GM12878 (cell line): ENCODE measurements at regions not wholly inside any gene's neighbourhood (a gene's known extent, or its start where the extent isn't known, plus 50 kb on each side); places are given as distances from the start of the nearest gene placed in this dataset.

ENCODE experiments used
- ATAC-seq: fragments of 200-7000 bp; cut with Tn5 transposase; 3 replicates; pipeline ENCODE4 v1.9.1; 2020; ENCODE audit warnings: mild to moderate bottlenecking, moderate library complexity
- BruUV-seq: library from RNA; stranded (reverse); fragments of 400-500 nt; replicated peaks from 2 replicates; lab custom pipeline; 2021; lab: Mats Ljungman, UMichigan
- CTCF ChIA-PET: fragments of 300-600 bp; sonication (Branson Sonifier 250); formaldehyde crosslinking; extraction: SDS; loops from one replicate; lab custom pipeline; 2021; ENCODE audit warnings: inconsistent platforms; lab: Yijun Ruan, JAX
- POLR2A ChIA-PET: fragments of 350-600 bp; formaldehyde crosslinking; extraction: SDS; loops from one replicate; lab custom pipeline; 2021; ENCODE audit warnings: inconsistent platforms; lab: Charles Lee
- RAD21 ChIA-PET: fragments of 300-600 bp; sonication (Branson Sonifier 250); formaldehyde crosslinking; loops from one replicate; lab custom pipeline; 2023; ENCODE audit warnings: antibody characterized with exemption; ENCODE audit not compliant: unreplicated experiment; lab: Charles Lee
- SMC1A ChIA-PET: fragments of 300-600 bp; sonication (Branson Sonifier 250); formaldehyde crosslinking; loops from one replicate; lab custom pipeline; 2023; ENCODE audit not compliant: unreplicated experiment, uncharacterized antibody; lab: Charles Lee
- DNase-seq: peaks from one replicate; pipeline ENCODE4 v3.0.0-alpha.2; 2011; ENCODE audit warnings: low read depth, low spot score
- FAIRE-seq: peaks from 3 replicates; lab custom pipeline; 2011; peaks lifted over from hg19 to GRCh38; lab: Jason Lieb, UNC
- H2AFZ ChIP-seq: 2 replicates; pipeline ENCODE4 v1.6.0; 2011; ENCODE audit warnings: low read depth, low read length, control low read depth; ENCODE audit not compliant: control insufficient read depth
- H3K27ac ChIP-seq: 2 replicates; pipeline ENCODE4 v1.5.1; 2011; ENCODE audit warnings: control low read depth; ENCODE audit not compliant: control insufficient read depth, insufficient read depth
- H3K27me3 ChIP-seq, 2 experiments: replicated peaks in 1 of 2; 2 replicates each; pipeline versions ENCODE4 v1.6.0 to v1.6.1; 2011; ENCODE audit warnings: low read length in 1 of 2; ENCODE audit not compliant: control insufficient read depth in 2 of 2, insufficient read depth in 2 of 2
- H3K36me3 ChIP-seq, 2 experiments: 2 replicates each; pipeline ENCODE4 v1.5.1; 2011; ENCODE audit warnings: low read length in 1 of 2; ENCODE audit not compliant: control insufficient read depth in 2 of 2, insufficient read depth in 2 of 2
- H3K4me1 ChIP-seq: 2 replicates; pipeline ENCODE4 v1.6.1; 2011; ENCODE audit warnings: mild to moderate bottlenecking, low read length, moderate library complexity, mixed read lengths; ENCODE audit not compliant: control insufficient read depth, insufficient read depth
- H3K4me2 ChIP-seq: 2 replicates; pipeline ENCODE4 v1.6.0; 2011; ENCODE audit warnings: control low read depth; ENCODE audit not compliant: control insufficient read depth, insufficient read depth
- H3K4me3 ChIP-seq: fragments of 200-600 bp; sonication (generic); 2 replicates; pipeline ENCODE4 v1.5.1; 2016
- H3K79me2 ChIP-seq: 2 replicates; pipeline ENCODE4 v1.6.0; 2011; ENCODE audit warnings: low read length; ENCODE audit not compliant: control insufficient read depth, insufficient read depth
- H3K9ac ChIP-seq: 2 replicates; pipeline ENCODE4 v1.8.0; 2011; ENCODE audit warnings: low read length, control low read depth, mixed read lengths; ENCODE audit not compliant: control insufficient read depth, insufficient read depth
- H3K9me3 ChIP-seq: replicated peaks from 3 replicates; pipeline ENCODE4 v1.5.1; 2011; ENCODE audit warnings: mild to moderate bottlenecking, low read length; ENCODE audit not compliant: control insufficient read depth, insufficient read depth
- H4K20me1 ChIP-seq: 2 replicates; pipeline ENCODE4 v1.6.0; 2011; ENCODE audit not compliant: control insufficient read depth, insufficient read depth
- CHD1 ChIP-seq: IDR thresholded peaks from 2 replicates; pipeline ENCODE4 v1.6.1; 2012; ENCODE audit warnings: low read depth, low read length, improper control_type of control experiment
- ELK1 ChIP-seq: IDR thresholded peaks from 2 replicates; pipeline ENCODE4 v1.6.1; 2012; ENCODE audit warnings: low read depth, low read length, improper control_type of control experiment
- JUND ChIP-seq: IDR thresholded peaks from 2 replicates; pipeline ENCODE4 v1.6.1; 2012; ENCODE audit warnings: low read depth, mild to moderate bottlenecking, low read length, improper control_type of control experiment, moderate library complexity
- MYC ChIP-seq: IDR thresholded peaks from 2 replicates; pipeline ENCODE4 v1.6.1; 2011; ENCODE audit warnings: mild to moderate bottlenecking, low read length, moderate library complexity, inconsistent platforms; ENCODE audit not compliant: insufficient read depth, insufficient replicate concordance, insufficient read length, severe bottlenecking
- RELB ChIP-seq: fragments of 450-650 bp; IDR thresholded peaks from 2 replicates; pipeline ENCODE4 v1.6.1; 2017; ENCODE audit warnings: low read depth, mild to moderate bottlenecking, moderate library complexity
- SREBF1 ChIP-seq: IDR thresholded peaks from 2 replicates; pipeline ENCODE4 v1.6.1; 2012; ENCODE audit warnings: mild to moderate bottlenecking, low read length
- USF2 ChIP-seq: IDR thresholded peaks from 2 replicates; pipeline ENCODE4 v1.6.1; 2011; ENCODE audit warnings: low read depth, low read length, improper control_type of control experiment, borderline replicate concordance
- WRNIP1 ChIP-seq: IDR thresholded peaks from 2 replicates; pipeline ENCODE4 v1.6.1; 2011; ENCODE audit warnings: low read depth, low read length, improper control_type of control experiment, borderline replicate concordance
- ZNF274 ChIP-seq: IDR thresholded peaks from one replicate; pipeline ENCODE4 v1.8.0; 2011; ENCODE audit not compliant: insufficient read length, insufficient read depth
- ZSCAN29 ChIP-seq: fragments of 450-650 bp; IDR thresholded peaks from 2 replicates; pipeline ENCODE4 v1.6.1; 2017; ENCODE audit warnings: mild to moderate bottlenecking, moderate library complexity
- WGBS: methylation state at CpG from one replicate; pipeline ENCODE4 v1.1.6; 2016; ENCODE audit warnings: low lambda C conversion rate; ENCODE audit not compliant: insufficient replicate concordance, insufficient coverage; ENCODE audit errors: missing lambda C conversion rate; 5-methylcytosine and 5-hydroxymethylcytosine counted together
- in situ Hi-C: fragments of 300-500 bp; cut with MboI; formaldehyde crosslinking; loops from 9 replicates; pipeline ENCODE4 v1.14.3; 2018; ENCODE audit warnings: mixed read lengths
- intact Hi-C: fragments of 100-400 bp; cut with micrococcal nuclease; formaldehyde crosslinking; loops from one replicate; pipeline ENCODE4 v1.14.2; 2022; ENCODE audit not compliant: unreplicated experiment

- in situ Hi-C loops (no loop called here), intact Hi-C loops (no loop called here)
- Histone ChIP-seq H3K9me3 (no peaks in the 10 kb centered on the region), H3K9ac (no peak overlapping the region), H3K27me3 (no peaks in the 10 kb centered on the region), H3K4me2 (no peak overlapping the region), H3K4me3 (no peak overlapping the region), H3K36me3 (no peaks in the 10 kb centered on the region), H4K20me1 (no peaks in the 10 kb centered on the region), H3K79me2 (no peaks in the 10 kb centered on the region), H3K27ac (no peak overlapping the region), H2AFZ (no peak overlapping the region), H3K4me1 (no peaks in the 10 kb centered on the region)
- ATAC-seq (no peak), DNase-seq (no peak), FAIRE-seq (no peak)
- 27% methylated on average over 4 of the region's 4 CpGs for WGBS
- no TSS peak for BruUV-seq
- ChIA-PET SMC1A (interaction anchor here (1.0 kb wide), 1 partner anchor 72 kb away, joined by 3 read pairs; no protein-coding TSS in a partner anchor), POLR2A (no interaction called here), RAD21 (interaction anchor here (1.0 kb wide), 1 partner anchor 138 kb away, joined by 3 read pairs; no protein-coding TSS in a partner anchor), CTCF (no interaction called here)
- TF ChIP-seq MYC (no peak), ZNF274 (no peak), JUND (no peak), RELB (no peak), ZSCAN29 (no peak), ELK1 (no peak), CHD1 (no peak), USF2 (no peak), SREBF1 (no peak), WRNIP1 (no peak)
Observed at GRCh38 chr10:44173608-44173894, 211.3 kb downstream of the CXCL12 start.
